Fibroblast of lung (primary cell): ENCODE measurements at regions not wholly inside any gene's neighbourhood (a gene's known extent, or its start where the extent isn't known, plus 50 kb on each side); places are given as distances from the start of the nearest gene placed in this dataset.

ENCODE experiments used
- DNase-seq, 2 donors: peaks; one replicate each; pipeline versions ENCODE4 v3.0.0 to v3.0.0-alpha.2; 2010; ENCODE audit warnings: low read depth in 2 of 2
- H2AFZ ChIP-seq: 2 replicates; pipeline ENCODE4 v1.5.1; 2012; ENCODE audit warnings: low read length, control low read depth, inconsistent platforms
- H3K27ac ChIP-seq: 2 replicates; pipeline ENCODE4 v1.5.1; 2011; ENCODE audit warnings: low read length, control low read depth; ENCODE audit not compliant: insufficient read depth
- H3K27me3 ChIP-seq: 2 replicates; pipeline ENCODE4 v1.5.1; 2011; ENCODE audit warnings: mild to moderate bottlenecking, low read length; ENCODE audit not compliant: control insufficient read depth, insufficient read depth
- H3K36me3 ChIP-seq: 2 replicates; pipeline ENCODE4 v1.5.1; 2011; ENCODE audit warnings: low read length; ENCODE audit not compliant: control insufficient read depth, insufficient read depth
- H3K4me1 ChIP-seq: 2 replicates; pipeline ENCODE4 v1.5.1; 2011; ENCODE audit warnings: low read length; ENCODE audit not compliant: control insufficient read depth, insufficient read depth; ENCODE audit errors: extremely low read depth
- H3K4me2 ChIP-seq: 2 replicates; pipeline ENCODE4 v1.5.1; 2011; ENCODE audit warnings: low read length, control low read depth; ENCODE audit not compliant: insufficient read depth; ENCODE audit errors: extremely low read depth
- H3K4me3 ChIP-seq, 4 experiments: fragments of 200-600 bp in 1 of 4; sonication (generic) in 1 of 4; replicated peaks in 1 of 4; 2 replicates each; pipeline ENCODE4 v1.5.1; 2011 to 2016; ENCODE audit warnings: low read length in 4 of 4, low read depth in 3 of 4, mild to moderate bottlenecking in 3 of 4, control low read depth in 2 of 4, inconsistent platforms in 1 of 4, mixed read lengths in 1 of 4; ENCODE audit not compliant: insufficient read depth in 1 of 4; ENCODE audit errors: control extremely low read depth in 1 of 4
- H3K79me2 ChIP-seq: 2 replicates; pipeline ENCODE4 v1.5.1; 2012; ENCODE audit warnings: mild to moderate bottlenecking, low read length, inconsistent platforms; ENCODE audit not compliant: control insufficient read depth, insufficient read depth
- H3K9ac ChIP-seq: 2 replicates; pipeline ENCODE4 v1.5.1; 2011; ENCODE audit warnings: mild to moderate bottlenecking, low read length, control low read depth; ENCODE audit not compliant: insufficient read depth
- H3K9me3 ChIP-seq: 2 replicates; pipeline ENCODE4 v1.5.1; 2012; ENCODE audit warnings: low read depth, low read length; ENCODE audit not compliant: control insufficient read depth, insufficient read depth
- H4K20me1 ChIP-seq: 2 replicates; pipeline ENCODE4 v1.5.1; 2011; ENCODE audit warnings: low read length; ENCODE audit not compliant: control insufficient read depth, insufficient read depth; ENCODE audit errors: extremely low read depth
- CTCF ChIP-seq, 2 donors: IDR thresholded peaks in 1 of 2; conservative IDR thresholded peaks in 1 of 2; 1 replicate in 1 of 2; 2 replicates in 1 of 2; pipeline ENCODE4 v1.5.1; 2011 to 2012; ENCODE audit warnings: low read length in 2 of 2, control low read depth in 1 of 2, inconsistent platforms in 1 of 2, low read depth in 1 of 2, mild to moderate bottlenecking in 1 of 2
- EZH2 ChIP-seq: IDR thresholded peaks from 2 replicates; pipeline ENCODE4 v1.5.1; 2012; ENCODE audit warnings: low read length, control low read depth, mild to moderate bottlenecking; ENCODE audit errors: missing control alignments

- no peaks in the 10 kb centered on the region for H3K4me1 ChIP-seq
- no peak overlapping the region for H3K27ac ChIP-seq
- H3K9ac ChIP-seq = no peak overlapping the region
- TF ChIP-seq CTCF (conservative IDR thresholded peaks at IDR 0.05 in 1 of 2, IDR thresholded peaks at IDR 0.05 in 1 of 2; ENCODE audit: low read depth in 1 of 2, low read length in 2 of 2) (no peak), EZH2 (no peak)
- no peaks in the 10 kb centered on the region for H3K27me3 ChIP-seq
- H3K4me2 ChIP-seq = no peak overlapping the region
- no peaks in the 10 kb centered on the region for H4K20me1 ChIP-seq
- no peaks in the 10 kb centered on the region for H3K9me3 ChIP-seq
- no peak overlapping the region for H2AFZ ChIP-seq
- DNase-seq = no peak
- H3K79me2 ChIP-seq = no peaks in the 10 kb centered on the region
- H3K4me3 ChIP-seq = no peak overlapping the region
- H3K36me3 ChIP-seq = no peaks in the 10 kb centered on the region
These were observed 116.5 kb upstream of the LRRC7 start for GRCh38 chr1:69451196-69451595.

- H4K20me1 ChIP-seq = no peaks in the 10 kb centered on the region
- no peak overlapping the region for H2AFZ ChIP-seq
- H3K9ac ChIP-seq = no peak overlapping the region
- TF ChIP-seq CTCF (conservative IDR thresholded peaks at IDR 0.05 in 1 of 2, IDR thresholded peaks at IDR 0.05 in 1 of 2; ENCODE audit: low read depth in 1 of 2, low read length in 2 of 2) (no peak), EZH2 (no peak)
- no peaks in the 10 kb centered on the region for H3K36me3 ChIP-seq
- DNase-seq = no peak
- no peak overlapping the region for H3K4me2 ChIP-seq
- H3K9me3 ChIP-seq = no peaks in the 10 kb centered on the region
- H3K27ac ChIP-seq = no peak overlapping the region
- H3K27me3 ChIP-seq = no peaks in the 10 kb centered on the region
- no peaks in the 10 kb centered on the region for H3K4me1 ChIP-seq
- no peaks in the 10 kb centered on the region for H3K79me2 ChIP-seq
- no peak overlapping the region for H3K4me3 ChIP-seq
These were observed 112.0 kb upstream of the LRRC7 start for GRCh38 chr1:69455718-69456117.

- H3K9ac ChIP-seq = no peak overlapping the region
- TF ChIP-seq EZH2 = no peak
- TF ChIP-seq CTCF (conservative IDR thresholded peaks at IDR 0.05 in 1 of 2, IDR thresholded peaks at IDR 0.05 in 1 of 2; ENCODE audit: low read depth in 1 of 2, low read length in 2 of 2) = no peak
- no peak overlapping the region for H3K4me3 ChIP-seq
- H3K9me3 ChIP-seq = no peaks in the 10 kb centered on the region
- no peaks in the 10 kb centered on the region for H3K27me3 ChIP-seq
- H3K4me1 ChIP-seq = no peaks in the 10 kb centered on the region
- no peaks in the 10 kb centered on the region for H3K36me3 ChIP-seq
- H3K79me2 ChIP-seq = no peaks in the 10 kb centered on the region
- no peak for DNase-seq
- no peak overlapping the region for H2AFZ ChIP-seq
- no peaks in the 10 kb centered on the region for H4K20me1 ChIP-seq
- no peak overlapping the region for H3K27ac ChIP-seq
- no peak overlapping the region for H3K4me2 ChIP-seq
These were observed 108.5 kb upstream of the LRRC7 start for GRCh38 chr1:69459244-69459643.
